ENCODE measurements at regions not wholly inside any gene's neighbourhood (a gene's known extent, or its start where the extent isn't known, plus 50 kb on each side); places are given as distances from the start of the nearest gene placed in this dataset.

GRCh38 chr12:65756956-65757511 is 67.2 kb upstream of the HMGA2 start:
- TF ChIP-seq CTCF (IDR thresholded peaks at IDR 0.05) (no peak), POLR2A (IDR thresholded peaks at IDR 0.05) (no peak)
